HepG2 (cell line): ENCODE measurements at regions not wholly inside any gene's neighbourhood (a gene's known extent, or its start where the extent isn't known, plus 50 kb on each side); places are given as distances from the start of the nearest gene placed in this dataset.

Experiments
- BCL6 ChIP-seq: IDR thresholded peaks from 2 replicates; pipeline ENCODE4 v1.6.1; 2016; ENCODE audit warnings: missing genetic modification reagents, missing compliant biosample characterization
- BRCA1 ChIP-seq: sonication (generic); formaldehyde crosslinking; IDR thresholded peaks from 2 replicates; pipeline ENCODE4 v1.4.0; 2020; ENCODE audit warnings: missing genetic modification reagents
- CEBPG ChIP-seq: IDR thresholded peaks from 2 replicates; pipeline ENCODE4 v1.6.1; 2016
- ELF3 ChIP-seq: IDR thresholded peaks from 2 replicates; pipeline ENCODE4 v1.6.1; 2016; ENCODE audit warnings: missing genetic modification reagents, missing compliant biosample characterization
- FOXK1 ChIP-seq: sonication (generic); formaldehyde crosslinking; IDR thresholded peaks from 2 replicates; pipeline ENCODE4 v1.4.0; 2020; ENCODE audit warnings: low read depth, missing genetic modification reagents, borderline replicate concordance
- FOXP4 ChIP-seq: sonication (generic); formaldehyde crosslinking; IDR thresholded peaks from 2 replicates; pipeline ENCODE4 v1.4.0; 2020; ENCODE audit warnings: missing genetic modification reagents
- KLF12 ChIP-seq: sonication (generic); formaldehyde crosslinking; IDR thresholded peaks from 2 replicates; pipeline ENCODE4 v1.4.0; 2020; ENCODE audit warnings: missing genetic modification reagents, borderline replicate concordance
- NCOA5 ChIP-seq: sonication (generic); formaldehyde crosslinking; IDR thresholded peaks from 2 replicates; pipeline ENCODE4 v1.4.0; 2020; ENCODE audit warnings: missing genetic modification reagents
- RFXANK ChIP-seq: IDR thresholded peaks from 2 replicates; pipeline ENCODE4 v1.6.1; 2016
- SOX13 ChIP-seq, 3 experiments: fragments of 450-650 bp in 1 of 3; sonication (generic) in 1 of 3; formaldehyde crosslinking in 1 of 3; IDR thresholded peaks in 2 of 3; conservative IDR thresholded peaks in 1 of 3; 2 replicates each; pipeline versions ENCODE4 v1.5.0 to v1.6.1; 2016 to 2020; ENCODE audit warnings: antibody characterized with exemption in 1 of 3, mild to moderate bottlenecking in 1 of 3, missing compliant biosample characterization in 1 of 3, missing genetic modification reagents in 1 of 3, moderate library complexity in 1 of 3
- TBL1XR1 ChIP-seq: fragments of 150-350 bp; IDR thresholded peaks from 2 replicates; pipeline ENCODE4 v1.6.1; 2014; ENCODE audit warnings: borderline replicate concordance, low read length; ENCODE audit not compliant: partially characterized antibody
- ZFYVE20 ChIP-seq: sonication (generic); formaldehyde crosslinking; IDR thresholded peaks from 2 replicates; pipeline ENCODE4 v1.8.0; 2023; ENCODE audit warnings: low read depth, mild to moderate bottlenecking, moderate library complexity, missing genetic modification reagents, borderline replicate concordance
- ZNF180 ChIP-seq: sonication (generic); formaldehyde crosslinking; IDR thresholded peaks from 2 replicates; pipeline ENCODE4 v1.4.0; 2020; ENCODE audit warnings: low read depth, missing genetic modification reagents, borderline replicate concordance
- ZNF207 ChIP-seq: fragments of 450-650 bp; IDR thresholded peaks from 2 replicates; pipeline ENCODE4 v1.6.1; 2016; ENCODE audit warnings: antibody characterized with exemption, borderline replicate concordance
- ZNF614 ChIP-seq: IDR thresholded peaks from 2 replicates; pipeline ENCODE4 v1.6.1; 2018; ENCODE audit warnings: missing biosample characterization, missing genetic modification reagents, inconsistent platforms, borderline replicate concordance
- ZNF772 ChIP-seq: sonication (generic); formaldehyde crosslinking; IDR thresholded peaks from 2 replicates; pipeline ENCODE4 v1.5.0; 2020; ENCODE audit warnings: mild to moderate bottlenecking, missing genetic modification reagents
- ZNF780A ChIP-seq: sonication (generic); formaldehyde crosslinking; IDR thresholded peaks from 2 replicates; pipeline ENCODE4 v1.8.0; 2022; ENCODE audit warnings: mild to moderate bottlenecking, missing genetic modification reagents, moderate library complexity
- TF ChIP-seq, protein P1 (sequence below): sonication (generic); formaldehyde crosslinking; IDR thresholded peaks from 2 replicates; pipeline ENCODE4 v1.5.1; 2020; ENCODE audit warnings: mild to moderate bottlenecking, missing genetic modification reagents, borderline replicate concordance
- TF ChIP-seq, protein P2 (sequence below): sonication (generic); formaldehyde crosslinking; IDR thresholded peaks from 2 replicates; pipeline ENCODE4 v1.5.1; 2020; ENCODE audit warnings: missing genetic modification reagents, mild to moderate bottlenecking, borderline replicate concordance

DNA sequence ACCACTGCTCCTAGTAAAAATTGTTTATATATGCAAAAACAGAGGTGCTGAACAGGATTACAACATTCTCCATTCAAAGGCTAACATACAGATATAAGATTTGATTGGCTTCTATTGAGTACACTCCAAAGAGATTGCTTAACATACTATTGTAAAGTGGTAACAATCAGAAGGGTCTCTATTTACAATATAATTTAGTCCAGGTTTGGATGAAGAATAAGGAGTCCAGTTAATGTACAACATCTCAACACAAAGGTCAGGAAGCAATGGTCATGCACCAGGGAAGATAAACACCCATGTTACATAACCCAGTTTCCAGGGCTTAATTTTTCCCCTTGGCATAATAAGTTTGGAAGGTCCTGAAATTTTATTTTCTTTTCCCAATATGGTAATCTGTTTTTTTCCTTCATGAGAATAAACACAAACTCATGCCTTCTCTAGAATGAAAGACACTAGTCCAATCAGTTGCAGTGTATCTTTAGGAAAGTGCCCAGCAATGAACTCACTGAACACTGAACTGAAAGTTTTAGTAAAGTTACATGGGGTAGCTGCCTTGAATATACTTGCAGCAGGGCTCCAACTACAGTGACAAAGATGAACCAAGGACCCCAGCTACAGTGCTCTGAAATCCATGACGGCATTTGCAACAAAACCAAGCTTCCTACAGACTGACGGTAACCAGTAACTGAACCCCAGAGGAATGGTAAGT lies 255.3 kb upstream of the GJE1 start (continued):
- TF ChIP-seq RFXANK (CRISPR knock-in tag), result no peak
- TF ChIP-seq ZFYVE20 (CRISPR knock-in tag), result no peak
- TF ChIP-seq FOXP4, result peak; percentile 74
- TF ChIP-seq ZNF207, result no peak
- peak; percentile 84 for TF ChIP-seq BCL6 (CRISPR knock-in tag)
- TF ChIP-seq ZNF614, result 0 out of 2 replicates have a peak, but pooled peaks have one; percentile 62
- no peak for TF ChIP-seq ZNF180 (CRISPR knock-in tag)
- peak; percentile 35; the same call in 1 of the 2 replicates for TF ChIP-seq ELF3 (CRISPR knock-in tag)
- no peak for TF ChIP-seq ZNF772
- no peak for TF ChIP-seq NCOA5 (CRISPR knock-in tag)
- peak; percentile 43; the same call in 1 of the 2 replicates for TF ChIP-seq SOX13 (IDR thresholded peaks at IDR 0.05)
- TF ChIP-seq SOX13 (CRISPR knock-in tag; conservative IDR thresholded peaks at IDR 0.05 in 1 of 2, IDR thresholded peaks at IDR 0.05 in 1 of 2), result peak in 1 of 2 experiments; percentile 91; a peak in 2 of 4 replicates
- peak; percentile 64 for TF ChIP-seq CEBPG (CRISPR knock-in tag)
- TF ChIP-seq TBL1XR1, result no peak
- no peak for TF ChIP-seq ZNF780A (CRISPR knock-in tag)
- TF ChIP-seq BRCA1 (CRISPR knock-in tag), result no peak
- TF ChIP-seq, protein P1, sequence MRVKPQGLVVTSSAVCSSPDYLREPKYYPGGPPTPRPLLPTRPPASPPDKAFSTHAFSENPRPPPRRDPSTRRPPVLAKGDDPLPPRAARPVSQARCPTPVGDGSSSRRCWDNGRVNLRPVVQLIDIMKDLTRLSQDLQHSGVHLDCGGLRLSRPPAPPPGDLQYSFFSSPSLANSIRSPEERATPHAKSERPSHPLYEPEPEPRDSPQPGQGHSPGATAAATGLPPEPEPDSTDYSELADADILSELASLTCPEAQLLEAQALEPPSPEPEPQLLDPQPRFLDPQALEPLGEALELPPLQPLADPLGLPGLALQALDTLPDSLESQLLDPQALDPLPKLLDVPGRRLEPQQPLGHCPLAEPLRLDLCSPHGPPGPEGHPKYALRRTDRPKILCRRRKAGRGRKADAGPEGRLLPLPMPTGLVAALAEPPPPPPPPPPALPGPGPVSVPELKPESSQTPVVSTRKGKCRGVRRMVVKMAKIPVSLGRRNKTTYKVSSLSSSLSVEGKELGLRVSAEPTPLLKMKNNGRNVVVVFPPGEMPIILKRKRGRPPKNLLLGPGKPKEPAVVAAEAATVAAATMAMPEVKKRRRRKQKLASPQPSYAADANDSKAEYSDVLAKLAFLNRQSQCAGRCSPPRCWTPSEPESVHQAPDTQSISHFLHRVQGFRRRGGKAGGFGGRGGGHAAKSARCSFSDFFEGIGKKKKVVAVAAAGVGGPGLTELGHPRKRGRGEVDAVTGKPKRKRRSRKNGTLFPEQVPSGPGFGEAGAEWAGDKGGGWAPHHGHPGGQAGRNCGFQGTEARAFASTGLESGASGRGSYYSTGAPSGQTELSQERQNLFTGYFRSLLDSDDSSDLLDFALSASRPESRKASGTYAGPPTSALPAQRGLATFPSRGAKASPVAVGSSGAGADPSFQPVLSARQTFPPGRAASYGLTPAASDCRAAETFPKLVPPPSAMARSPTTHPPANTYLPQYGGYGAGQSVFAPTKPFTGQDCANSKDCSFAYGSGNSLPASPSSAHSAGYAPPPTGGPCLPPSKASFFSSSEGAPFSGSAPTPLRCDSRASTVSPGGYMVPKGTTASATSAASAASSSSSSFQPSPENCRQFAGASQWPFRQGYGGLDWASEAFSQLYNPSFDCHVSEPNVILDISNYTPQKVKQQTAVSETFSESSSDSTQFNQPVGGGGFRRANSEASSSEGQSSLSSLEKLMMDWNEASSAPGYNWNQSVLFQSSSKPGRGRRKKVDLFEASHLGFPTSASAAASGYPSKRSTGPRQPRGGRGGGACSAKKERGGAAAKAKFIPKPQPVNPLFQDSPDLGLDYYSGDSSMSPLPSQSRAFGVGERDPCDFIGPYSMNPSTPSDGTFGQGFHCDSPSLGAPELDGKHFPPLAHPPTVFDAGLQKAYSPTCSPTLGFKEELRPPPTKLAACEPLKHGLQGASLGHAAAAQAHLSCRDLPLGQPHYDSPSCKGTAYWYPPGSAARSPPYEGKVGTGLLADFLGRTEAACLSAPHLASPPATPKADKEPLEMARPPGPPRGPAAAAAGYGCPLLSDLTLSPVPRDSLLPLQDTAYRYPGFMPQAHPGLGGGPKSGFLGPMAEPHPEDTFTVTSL (CRISPR knock-in tag), result peak; percentile 72; the same call in 1 of the 2 replicates
- peak; percentile 80 for TF ChIP-seq FOXK1 (CRISPR knock-in tag)
- TF ChIP-seq, protein P2, sequence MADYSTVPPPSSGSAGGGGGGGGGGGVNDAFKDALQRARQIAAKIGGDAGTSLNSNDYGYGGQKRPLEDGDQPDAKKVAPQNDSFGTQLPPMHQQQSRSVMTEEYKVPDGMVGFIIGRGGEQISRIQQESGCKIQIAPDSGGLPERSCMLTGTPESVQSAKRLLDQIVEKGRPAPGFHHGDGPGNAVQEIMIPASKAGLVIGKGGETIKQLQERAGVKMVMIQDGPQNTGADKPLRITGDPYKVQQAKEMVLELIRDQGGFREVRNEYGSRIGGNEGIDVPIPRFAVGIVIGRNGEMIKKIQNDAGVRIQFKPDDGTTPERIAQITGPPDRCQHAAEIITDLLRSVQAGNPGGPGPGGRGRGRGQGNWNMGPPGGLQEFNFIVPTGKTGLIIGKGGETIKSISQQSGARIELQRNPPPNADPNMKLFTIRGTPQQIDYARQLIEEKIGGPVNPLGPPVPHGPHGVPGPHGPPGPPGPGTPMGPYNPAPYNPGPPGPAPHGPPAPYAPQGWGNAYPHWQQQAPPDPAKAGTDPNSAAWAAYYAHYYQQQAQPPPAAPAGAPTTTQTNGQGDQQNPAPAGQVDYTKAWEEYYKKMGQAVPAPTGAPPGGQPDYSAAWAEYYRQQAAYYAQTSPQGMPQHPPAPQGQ (CRISPR knock-in tag), result no peak
- TF ChIP-seq KLF12 (CRISPR knock-in tag), result no peak
